Ovary (tissue), 3 donors: ENCODE measurements at regions not wholly inside any gene's neighbourhood (a gene's known extent, or its start where the extent isn't known, plus 50 kb on each side); places are given as distances from the start of the nearest gene placed in this dataset.

Source experiments
- CTCF ChIP-seq, 3 donors: fragments of 450-650 bp in 2 of 3; fragments of 200-600 bp in 1 of 3; IDR thresholded peaks; one replicate each; pipeline versions ENCODE4 v1.5.1 to v1.8.0; 2016 to 2022; ENCODE audit warnings: antibody characterized with exemption in 3 of 3, mild to moderate bottlenecking in 1 of 3
- EP300 ChIP-seq: sonication (generic); formaldehyde crosslinking; IDR thresholded peaks from one replicate; pipeline ENCODE4 v1.6.1; 2017; ENCODE audit warnings: antibody characterized with exemption
- POLR2A ChIP-seq: fragments of 450-650 bp; IDR thresholded peaks from one replicate; pipeline ENCODE4 v1.6.1; 2017; ENCODE audit warnings: antibody characterized with exemption, mild to moderate bottlenecking, moderate library complexity
- donor health status: DM: no; HTN: no; CAD: no.

GRCh38 chr11:71102251-71102995 lies 150.0 kb downstream of the SHANK2 start:
- TF ChIP-seq POLR2A (no peak), CTCF (IDR thresholded peaks at IDR 0.05) (no peak), EP300 (no peak)
